ENCODE measurements at regions not wholly inside any gene's neighbourhood (a gene's known extent, or its start where the extent isn't known, plus 50 kb on each side); places are given as distances from the start of the nearest gene placed in this dataset.

- TF ChIP-seq CTCF (conservative IDR thresholded peaks at IDR 0.05; ENCODE audit: low read depth, low read length): no peak
- no peak for TF ChIP-seq EZH2 (IDR thresholded peaks at IDR 0.05; ENCODE audit: low read length, unreplicated experiment)
Observed at GRCh38 chr12:19010726-19011125, 118.8 kb upstream of the PLEKHA5 start.

Measured in PC-3 (cell line).